Endothelial cell (in vitro differentiated cells): ENCODE measurements at regions not wholly inside any gene's neighbourhood (a gene's known extent, or its start where the extent isn't known, plus 50 kb on each side); places are given as distances from the start of the nearest gene placed in this dataset.

Source experiments
- DNase-seq: peaks from one replicate; pipeline ENCODE4 v3.0.0; 2021; ENCODE audit warnings: low spot score
- H3K27ac Mint-ChIP-seq: one replicate; pipeline ENCODE4 v1.8.0; 2021; ENCODE audit warnings: mixed read lengths, inconsistent platforms; ENCODE audit not compliant: unreplicated experiment
- H3K27me3 Mint-ChIP-seq: one replicate; pipeline ENCODE4 v1.8.0; 2021; ENCODE audit warnings: mild to moderate bottlenecking, moderate library complexity, mixed read lengths, inconsistent platforms; ENCODE audit not compliant: unreplicated experiment
- H3K36me3 Mint-ChIP-seq: one replicate; pipeline ENCODE4 v1.8.0; 2021; ENCODE audit warnings: mild to moderate bottlenecking, low read depth, mixed read lengths, inconsistent platforms; ENCODE audit not compliant: unreplicated experiment
- H3K4me1 Mint-ChIP-seq: one replicate; pipeline ENCODE4 v1.8.0; 2021; ENCODE audit warnings: mild to moderate bottlenecking, mixed read lengths, inconsistent platforms; ENCODE audit not compliant: unreplicated experiment
- H3K4me3 Mint-ChIP-seq: one replicate; pipeline ENCODE4 v1.8.0; 2021; ENCODE audit warnings: mild to moderate bottlenecking, mixed read lengths, inconsistent platforms; ENCODE audit not compliant: unreplicated experiment
- H3K9me3 Mint-ChIP-seq: one replicate; pipeline ENCODE4 v1.8.0; 2021; ENCODE audit warnings: mixed read lengths, inconsistent platforms; ENCODE audit not compliant: unreplicated experiment
- CTCF ChIP-seq: fragments of 200-600 bp; sonication (generic); IDR thresholded peaks from one replicate; pipeline ENCODE4 v1.5.0; 2021; ENCODE audit warnings: antibody characterized with exemption; ENCODE audit not compliant: unreplicated experiment

DNA sequence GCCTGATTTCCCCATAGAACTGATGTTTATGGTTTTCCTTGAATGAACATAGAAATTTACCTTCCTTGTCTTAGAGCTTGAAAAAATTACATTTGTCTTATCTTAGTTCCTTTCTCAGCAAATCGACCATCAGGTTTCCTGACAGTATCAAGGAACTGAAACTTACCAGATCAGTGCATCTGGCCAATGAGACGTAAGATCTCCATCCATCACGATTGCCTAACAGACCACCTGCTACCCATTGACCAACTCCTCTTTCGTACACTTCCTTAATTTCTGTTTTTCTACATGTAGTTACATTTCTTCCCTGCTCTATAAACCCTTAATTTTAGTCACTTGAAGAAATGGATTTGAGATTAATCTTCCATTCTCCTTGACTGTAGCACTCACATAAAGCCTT, 57.4 kb upstream of the TMPRSS15 start:
- Mint-ChIP-seq H3K27ac (no peak overlapping the region), H3K4me3 (no peak overlapping the region), H3K9me3 (no peaks in the 10 kb centered on the region), H3K36me3 (no peaks in the 10 kb centered on the region), H3K4me1 (peaks cover 10% of the 10 kb centered on the region), H3K27me3 (no peaks in the 10 kb centered on the region)
- DNase-seq: no peak
- no peak for TF ChIP-seq CTCF

- no peak overlapping the region for H3K4me3 Mint-ChIP-seq
- H3K4me1 Mint-ChIP-seq: peaks cover 10% of the 10 kb centered on the region
- H3K9me3 Mint-ChIP-seq: no peaks in the 10 kb centered on the region
- TF ChIP-seq CTCF: no peak
- DNase-seq: no peak
- no peak overlapping the region for H3K27ac Mint-ChIP-seq
- H3K27me3 Mint-ChIP-seq: no peaks in the 10 kb centered on the region
- no peaks in the 10 kb centered on the region for H3K36me3 Mint-ChIP-seq
Measured at GRCh38 chr21:18461743-18462142, 58.2 kb upstream of the TMPRSS15 start.

DNA sequence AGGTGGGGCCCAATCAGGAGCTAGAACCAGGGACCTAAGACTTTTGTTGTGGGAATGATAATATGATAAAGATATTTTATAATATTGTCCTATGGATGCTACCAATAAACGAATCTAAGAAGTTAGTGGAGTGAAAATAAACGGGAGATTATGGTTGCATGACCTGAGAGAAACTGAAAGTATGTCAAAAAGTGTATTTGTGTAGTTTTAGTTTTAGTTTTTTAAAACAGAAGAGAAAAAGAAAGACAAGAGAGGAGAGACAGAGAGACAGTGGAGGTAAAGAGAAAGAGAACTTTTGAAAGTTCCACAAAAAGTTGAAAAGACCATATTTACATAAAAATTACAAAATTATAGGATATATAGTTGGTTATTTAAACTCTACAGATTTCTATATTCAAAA, 64.1 kb upstream of the TMPRSS15 start:
- Mint-ChIP-seq H3K4me1 (peaks cover 10% of the 10 kb centered on the region), H3K27ac (no peak overlapping the region), H3K27me3 (no peaks in the 10 kb centered on the region), H3K36me3 (no peaks in the 10 kb centered on the region), H3K4me3 (no peak overlapping the region), H3K9me3 (no peaks in the 10 kb centered on the region)
- DNase-seq: no peak
- TF ChIP-seq CTCF: no peak

- DNase-seq: no peak
- TF ChIP-seq CTCF: no peak
- Mint-ChIP-seq H3K9me3 (no peaks in the 10 kb centered on the region), H3K36me3 (no peaks in the 10 kb centered on the region), H3K4me1 (peaks cover 10% of the 10 kb centered on the region), H3K27ac (no peak overlapping the region), H3K27me3 (no peaks in the 10 kb centered on the region), H3K4me3 (no peak overlapping the region)
Measured at GRCh38 chr21:18468790-18469189, 65.2 kb upstream of the TMPRSS15 start.

DNA sequence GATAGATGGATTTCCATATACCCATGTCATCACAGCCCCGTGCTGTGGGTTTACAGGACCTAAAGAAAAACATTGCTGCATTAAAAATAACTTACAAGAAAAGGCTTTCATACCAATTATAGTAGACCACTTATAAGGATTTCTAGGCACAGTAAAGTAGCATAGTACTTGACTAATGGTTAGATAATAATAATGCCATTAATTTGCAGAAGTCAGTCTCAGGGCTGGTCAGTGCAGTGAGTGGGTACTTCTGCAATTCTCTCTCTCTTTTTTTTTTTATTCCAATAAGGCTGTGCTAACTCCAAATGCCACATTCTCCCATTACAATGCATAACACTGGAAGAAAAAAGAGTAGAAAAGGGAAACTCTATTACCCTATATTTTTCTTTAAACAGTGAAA, 73.1 kb upstream of the TMPRSS15 start:
- no peak overlapping the region for H3K4me3 Mint-ChIP-seq
- no peak overlapping the region for H3K27ac Mint-ChIP-seq
- TF ChIP-seq CTCF: no peak
- no peaks in the 10 kb centered on the region for H3K36me3 Mint-ChIP-seq
- DNase-seq: no peak
- no peaks in the 10 kb centered on the region for H3K27me3 Mint-ChIP-seq
- H3K4me1 Mint-ChIP-seq: no peaks in the 10 kb centered on the region
- no peaks in the 10 kb centered on the region for H3K9me3 Mint-ChIP-seq
